Breast epithelium (tissue), 4 donors: ENCODE measurements at regions not wholly inside any gene's neighbourhood (a gene's known extent, or its start where the extent isn't known, plus 50 kb on each side); places are given as distances from the start of the nearest gene placed in this dataset.
"Not testable (repeated sequence)": the region's sequence is repeated elsewhere in the genome, so short reads cannot be mapped to it uniquely, and the experiment has no call there.

ENCODE experiments used
- DNase-seq, 2 donors: peaks; one replicate each; pipeline ENCODE4 v3.0.0-alpha.2; 2019; ENCODE audit warnings: low spot score in 2 of 2
- H3K27ac ChIP-seq, 2 donors: fragments of 200-600 bp; sonication (generic) in 1 of 2; one replicate each; pipeline ENCODE4 v1.5.1; 2016 to 2019; ENCODE audit warnings: mild to moderate bottlenecking in 1 of 2
- H3K27me3 ChIP-seq, 2 donors: fragments of 200-600 bp; sonication (generic) in 1 of 2; one replicate each; pipeline versions ENCODE4 v1.5.1 to v1.6.0; 2017 to 2019; ENCODE audit warnings: control low read depth in 1 of 2, mild to moderate bottlenecking in 1 of 2
- H3K36me3 ChIP-seq: fragments of 200-600 bp; one replicate; pipeline ENCODE4 v1.5.1; 2019
- H3K4me1 ChIP-seq, 2 donors: fragments of 200-600 bp; sonication (generic); one replicate each; pipeline ENCODE4 v1.5.1; 2016 to 2019; ENCODE audit warnings: control low read depth in 1 of 2
- H3K4me3 ChIP-seq, 3 donors: fragments of 200-600 bp; sonication (generic); 1 replicate in 2 of 3; 2 replicates in 1 of 3; pipeline ENCODE4 v1.5.1; 2016 to 2019; ENCODE audit warnings: mild to moderate bottlenecking in 3 of 3, moderate library complexity in 2 of 3
- H3K9me3 ChIP-seq, 2 donors: fragments of 200-600 bp; sonication (generic) in 1 of 2; one replicate each; pipeline ENCODE4 v1.5.1; 2016 to 2019; ENCODE audit warnings: control low read depth in 1 of 2
- CTCF ChIP-seq, 3 donors: fragments of 450-650 bp; IDR thresholded peaks; one replicate each; pipeline ENCODE4 v1.5.1; 2016 to 2017; ENCODE audit warnings: antibody characterized with exemption in 3 of 3, mild to moderate bottlenecking in 3 of 3, moderate library complexity in 3 of 3
- POLR2A ChIP-seq: fragments of 450-650 bp; IDR thresholded peaks from one replicate; pipeline ENCODE4 v1.6.1; 2016; ENCODE audit warnings: antibody characterized with exemption, mild to moderate bottlenecking, moderate library complexity
- POLR2AphosphoS5 ChIP-seq, 3 donors: sonication (generic); formaldehyde crosslinking; IDR thresholded peaks; one replicate each; pipeline ENCODE4 v1.6.1; 2017; ENCODE audit warnings: antibody characterized with exemption in 3 of 3
- intact Hi-C: fragments of 100-400 bp; cut with DNase I; formaldehyde crosslinking; loops from one replicate; pipeline ENCODE4 v1.15.1; 2023; ENCODE audit warnings: low total_unique reads

- H3K9me3 ChIP-seq, result no peaks in the 10 kb centered on the region
- H3K4me1 ChIP-seq, result no peaks in the 10 kb centered on the region
- no peaks in the 10 kb centered on the region for H3K36me3 ChIP-seq
- no peaks in the 10 kb centered on the region for H3K27me3 ChIP-seq
- TF ChIP-seq CTCF (IDR thresholded peaks at IDR 0.05) (no peak), POLR2A (no peak), POLR2AphosphoS5 (IDR thresholded peaks at IDR 0.05) (no peak)
- no peak for DNase-seq
- H3K4me3 ChIP-seq, result no peak overlapping the region
- intact Hi-C loops, result no loop called here
- H3K27ac ChIP-seq, result no peak overlapping the region
Measured at GRCh38 chr2:75844651-75845050, 133.9 kb upstream of the GCFC2 start.

GRCh38 chr2:75834588-75834987 lies 123.9 kb upstream of the GCFC2 start:
- DNase-seq, H3K4me1 ChIP-seq, H3K27me3 ChIP-seq, H3K4me3 ChIP-seq, intact Hi-C loops, H3K27ac ChIP-seq, H3K36me3 ChIP-seq, H3K9me3 ChIP-seq: not testable (repeated sequence)

- Histone ChIP-seq H3K4me1 (no peaks in the 10 kb centered on the region), H3K4me3 (no peak overlapping the region), H3K9me3 (peaks cover 0 to 4% of the 10 kb centered on the region in 2 donors), H3K27me3 (no peaks in the 10 kb centered on the region), H3K27ac (no peak overlapping the region), H3K36me3 (no peaks in the 10 kb centered on the region)
- no peak for DNase-seq
- TF ChIP-seq POLR2A (no peak), CTCF (IDR thresholded peaks at IDR 0.05) (no peak), POLR2AphosphoS5 (IDR thresholded peaks at IDR 0.05) (no peak)
- intact Hi-C loops, result no loop called here
Measured at GRCh38 chr2:75833386-75833785, 122.7 kb upstream of the GCFC2 start.

GRCh38 chr2:75828826-75829225 lies 118.1 kb upstream of the GCFC2 start:
- Histone ChIP-seq H3K27ac (no peak overlapping the region), H3K4me3 (no peak overlapping the region), H3K9me3 (peaks cover 0 to 8% of the 10 kb centered on the region in 2 donors), H3K4me1 (no peaks in the 10 kb centered on the region), H3K36me3 (no peaks in the 10 kb centered on the region), H3K27me3 (no peaks in the 10 kb centered on the region)
- DNase-seq, result no peak
- TF ChIP-seq POLR2AphosphoS5 (IDR thresholded peaks at IDR 0.05), result no peak
- TF ChIP-seq POLR2A, result no peak
- TF ChIP-seq CTCF (IDR thresholded peaks at IDR 0.05), result no peak
- intact Hi-C loops, result no loop called here

GRCh38 chr2:75823515-75823914 lies 112.8 kb upstream of the GCFC2 start:
- H3K27ac ChIP-seq, intact Hi-C loops, DNase-seq, H3K27me3 ChIP-seq, H3K9me3 ChIP-seq, H3K36me3 ChIP-seq, H3K4me1 ChIP-seq, H3K4me3 ChIP-seq: not testable (repeated sequence)

DNA sequence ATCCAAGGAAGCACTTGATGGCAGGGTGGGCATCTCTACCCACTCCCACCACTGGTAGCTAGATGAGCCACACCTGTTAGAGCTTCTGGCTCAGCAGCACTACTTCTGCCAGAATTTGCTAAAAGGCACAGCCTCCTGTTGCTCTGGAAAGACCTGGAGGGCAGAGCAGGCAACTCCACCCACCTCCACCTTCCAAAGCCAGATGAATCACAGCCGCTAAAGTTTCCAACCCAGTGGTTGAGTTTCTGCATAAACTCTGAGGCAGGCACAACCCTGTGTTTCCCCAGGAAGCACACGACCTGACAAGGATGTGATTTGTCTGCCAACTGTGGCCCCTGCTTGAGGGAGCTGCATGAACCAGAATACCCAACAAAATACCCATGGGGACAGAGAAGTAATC lies 111.6 kb upstream of the GCFC2 start:
- Histone ChIP-seq H3K27me3 (no peaks in the 10 kb centered on the region), H3K9me3 (peaks cover 0 to 10% of the 10 kb centered on the region in 2 donors), H3K36me3 (no peaks in the 10 kb centered on the region), H3K27ac (no peak overlapping the region), H3K4me1 (no peaks in the 10 kb centered on the region), H3K4me3 (no peak overlapping the region)
- intact Hi-C loops, result no loop called here
- DNase-seq, result no peak
- no peak for TF ChIP-seq POLR2A
- no peak for TF ChIP-seq POLR2AphosphoS5 (IDR thresholded peaks at IDR 0.05)
- TF ChIP-seq CTCF (IDR thresholded peaks at IDR 0.05), result no peak
